ENCODE measurements at regions not wholly inside any gene's neighbourhood (a gene's known extent, or its start where the extent isn't known, plus 50 kb on each side); places are given as distances from the start of the nearest gene placed in this dataset.

DNA sequence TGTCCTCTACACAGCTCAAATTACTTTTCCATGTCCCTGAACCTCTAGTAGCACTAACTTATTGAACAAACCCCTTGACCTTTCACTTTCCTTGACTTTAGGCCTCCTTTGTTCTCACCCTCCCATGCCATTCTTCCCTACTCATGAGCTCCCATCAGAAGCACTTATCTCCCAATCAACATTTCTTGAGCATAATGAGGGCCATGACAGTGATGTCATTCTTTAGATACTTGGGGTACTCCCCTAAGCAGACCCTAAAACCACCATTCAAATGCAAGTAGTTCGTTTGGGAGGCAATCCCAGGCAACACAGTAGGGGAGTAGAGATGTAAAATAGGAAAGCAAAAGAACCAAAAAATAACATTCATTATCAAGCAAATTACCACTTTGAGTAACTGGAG is 115.9 kb upstream of the ARHGAP28 start:
- no peak for DNase-seq

DNA sequence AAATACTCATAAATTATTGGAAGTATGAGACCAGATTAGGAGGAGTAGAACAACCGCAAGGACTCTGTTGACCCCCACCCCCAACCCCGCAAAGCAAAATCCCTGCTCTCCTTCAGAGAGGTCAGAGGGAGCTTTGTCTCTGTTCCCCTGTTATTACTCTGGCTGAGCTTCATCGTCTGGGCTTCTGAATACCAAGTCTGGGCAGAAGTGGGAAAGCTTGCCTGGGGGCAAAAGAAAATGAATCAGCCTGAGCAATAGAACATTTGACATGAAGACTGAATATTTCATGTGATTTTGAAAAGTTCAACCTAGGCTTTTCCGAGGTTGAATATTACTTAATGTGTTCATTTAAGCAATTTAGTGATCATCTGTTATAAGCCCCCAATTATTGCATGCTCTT is 114.6 kb upstream of the ARHGAP28 start:
- DNase-seq, result no peak

DNA sequence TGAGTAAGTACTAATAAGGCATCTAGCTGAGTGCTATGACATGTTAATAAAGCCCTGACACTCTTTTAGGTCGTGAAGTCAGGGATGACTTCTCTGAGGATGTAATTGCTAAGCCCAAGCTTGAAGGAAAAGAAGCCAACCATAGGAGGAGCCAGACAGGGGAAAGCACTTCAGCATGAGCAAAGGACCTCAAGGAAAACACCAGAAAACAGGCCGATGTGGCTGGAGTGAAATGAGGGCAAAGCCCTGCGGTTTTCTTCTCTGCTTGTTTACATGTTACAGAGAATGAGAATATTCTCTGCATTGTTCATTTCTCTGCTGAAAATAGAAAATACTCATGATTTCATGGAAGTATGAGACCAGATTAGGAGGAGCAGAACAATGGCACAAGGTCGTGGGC is 112.5 kb upstream of the ARHGAP28 start:
- DNase-seq, result no peak

DNA sequence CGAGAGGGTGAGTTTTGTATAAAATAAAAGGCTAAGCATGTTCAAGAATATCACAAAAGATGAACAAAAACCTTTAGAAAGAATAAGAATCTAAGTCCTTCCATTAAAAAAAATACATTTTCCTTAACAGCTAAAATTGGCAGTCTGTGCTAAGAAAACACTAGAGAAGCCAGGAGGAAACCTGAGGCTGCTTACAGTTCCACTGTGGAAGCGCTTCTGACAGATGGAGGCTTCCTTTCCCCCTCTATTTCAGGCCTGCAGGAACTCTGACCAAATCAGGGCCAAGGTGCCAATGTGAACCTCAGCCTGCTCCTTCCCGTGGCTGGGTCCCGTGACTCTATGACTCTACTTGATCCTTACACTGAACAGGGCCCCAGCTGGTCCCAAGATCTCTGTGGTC is 108.1 kb upstream of the ARHGAP28 start:
- DNase-seq, result no peak

DNA sequence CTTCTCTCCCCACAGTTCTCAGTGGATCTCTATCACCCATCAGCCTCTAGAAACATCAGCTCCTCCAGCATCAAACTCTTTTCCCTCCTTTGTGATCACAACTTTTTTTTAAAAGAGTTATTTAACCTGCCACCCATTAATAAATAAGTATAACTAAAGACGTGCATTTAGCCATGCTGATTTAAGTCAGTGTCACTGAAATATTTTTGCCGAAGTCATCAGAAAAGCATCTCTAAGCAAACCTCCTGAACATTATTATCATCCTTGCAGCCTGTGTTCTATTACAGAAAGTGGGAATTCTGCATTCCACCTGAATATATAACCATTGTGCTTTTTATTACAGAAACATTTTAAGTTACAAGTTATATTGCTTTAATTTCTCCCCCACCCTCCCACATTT is 106.2 kb upstream of the ARHGAP28 start:
- DNase-seq, result no peak

DNA sequence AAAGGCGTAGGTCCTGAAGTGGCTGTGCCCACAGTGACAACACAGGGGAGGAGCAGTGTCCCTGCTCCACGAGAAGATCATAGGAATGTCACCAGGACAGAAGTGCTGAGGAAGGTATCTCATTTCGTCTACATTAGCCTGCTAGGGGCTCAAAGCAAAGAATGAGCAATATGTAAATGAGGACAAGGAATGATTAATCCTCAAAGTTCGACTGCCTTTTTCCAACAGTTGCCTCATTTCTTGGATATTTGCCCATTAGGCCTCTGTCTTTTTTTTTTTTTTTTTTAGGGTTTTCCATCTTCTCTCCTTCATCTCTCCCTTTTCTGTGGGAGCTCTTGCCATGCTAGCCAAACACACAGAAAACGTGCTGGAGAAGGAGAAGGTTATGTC is 105.2 kb upstream of the ARHGAP28 start:
- no peak for DNase-seq

DNA sequence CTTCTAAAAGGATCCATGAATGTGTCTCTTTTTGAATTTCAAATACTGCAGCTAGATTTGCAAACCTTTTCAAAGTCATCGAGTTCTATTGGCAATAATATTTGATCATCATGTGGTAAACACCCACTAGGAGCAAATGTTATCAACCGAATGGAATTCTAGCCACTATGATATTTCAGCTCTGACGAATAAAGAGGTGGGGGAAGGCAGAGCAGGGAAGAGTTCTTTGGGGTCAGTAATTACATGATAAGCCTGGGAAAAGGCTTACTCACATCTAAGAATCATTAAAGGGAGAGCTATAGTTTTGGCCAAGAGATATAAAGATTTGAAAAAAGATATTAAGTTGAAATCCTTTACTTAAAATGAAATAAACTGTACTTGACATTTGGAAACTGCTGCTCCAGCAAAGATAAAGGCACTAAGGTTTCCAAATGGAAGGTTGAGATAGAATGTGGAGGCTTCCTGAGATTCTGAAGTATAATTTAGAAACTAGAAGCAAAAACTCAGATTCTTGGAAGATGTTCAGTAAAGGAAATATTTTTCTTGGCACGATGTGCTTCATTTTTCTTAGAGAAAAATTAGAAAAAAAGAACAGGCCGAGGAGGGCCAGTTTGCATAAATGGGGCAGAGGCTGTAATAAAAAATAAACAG is 104.7 kb upstream of the ARHGAP28 start:
- DNase-seq, result no peak

DNA sequence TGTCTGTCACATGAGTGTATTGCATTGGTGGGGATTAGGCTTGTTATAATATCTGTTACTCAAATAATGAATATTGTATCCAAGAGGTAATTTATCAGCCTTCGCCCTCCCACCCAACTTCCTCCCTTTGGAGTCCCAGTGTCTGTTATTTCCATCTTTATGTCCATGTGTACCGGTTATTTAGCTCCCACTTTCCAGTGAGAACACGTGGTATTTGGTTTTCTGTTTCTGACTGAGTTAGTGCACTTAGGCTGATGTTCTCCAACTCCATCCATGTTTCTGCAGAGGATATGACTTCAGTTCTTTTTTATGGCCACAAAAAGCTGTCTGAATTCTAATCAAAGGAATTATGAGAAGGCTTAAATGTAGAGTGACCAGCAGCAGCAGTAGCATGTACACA is 104.0 kb upstream of the ARHGAP28 start:
- no peak for DNase-seq

DNA sequence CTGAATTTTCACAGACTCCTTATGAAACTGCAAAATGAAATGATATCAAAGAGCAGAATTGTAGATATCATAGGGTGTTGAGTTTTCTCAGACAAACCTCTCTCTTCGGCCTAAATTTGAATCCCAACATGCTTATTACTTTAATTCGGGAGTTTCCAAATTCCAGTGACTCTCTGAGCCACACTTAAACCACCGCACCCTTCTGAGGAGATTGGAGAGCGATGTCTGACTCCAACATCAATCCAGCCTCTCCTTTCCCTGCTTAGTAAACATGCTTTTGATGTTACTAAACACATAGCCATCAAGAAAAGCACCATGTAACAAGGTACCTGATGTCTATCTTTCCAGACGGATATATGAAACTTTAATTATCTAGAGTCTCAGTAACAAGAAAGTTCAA is 103.1 kb upstream of the ARHGAP28 start:
- DNase-seq, result no peak

DNA sequence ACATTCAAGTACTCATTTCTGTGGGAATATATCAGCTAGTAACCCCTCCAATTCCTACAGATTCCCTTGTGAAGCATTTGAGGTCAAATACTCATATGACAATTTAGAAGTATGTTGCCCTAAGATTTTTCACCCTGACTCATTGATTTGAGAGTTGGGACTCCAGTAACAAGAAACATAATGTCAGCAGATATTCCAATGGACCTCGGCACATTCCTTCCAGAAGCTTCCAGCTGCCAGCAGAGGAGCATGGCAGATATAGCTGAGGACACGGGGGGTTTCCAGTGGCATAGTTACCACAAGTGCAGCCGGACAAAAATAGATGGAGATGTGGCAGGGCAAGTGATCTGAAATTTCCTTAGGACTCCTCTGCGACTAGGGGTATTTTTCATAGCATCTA is 101.9 kb upstream of the ARHGAP28 start:
- no peak for DNase-seq

DNA sequence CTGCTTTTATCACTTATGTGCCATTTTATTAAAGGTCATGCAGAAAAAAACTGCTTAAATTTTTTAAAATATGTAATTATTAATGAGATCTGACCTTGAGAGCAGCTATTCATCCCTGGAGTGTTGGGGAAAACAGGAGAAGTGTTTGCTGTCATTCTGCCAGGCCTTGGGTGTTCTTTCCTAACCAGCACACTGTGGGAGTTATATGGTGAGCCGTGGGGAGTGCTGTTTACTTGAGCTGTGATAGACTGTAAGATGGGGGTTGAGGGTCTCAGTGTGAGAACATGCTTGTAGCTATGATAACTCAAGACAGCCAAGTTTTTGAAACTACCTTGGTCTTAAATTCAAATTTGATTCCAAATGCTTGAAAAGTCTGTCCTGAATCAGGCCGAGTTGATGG is 101.3 kb upstream of the ARHGAP28 start:
- DNase-seq, result no peak

DNA sequence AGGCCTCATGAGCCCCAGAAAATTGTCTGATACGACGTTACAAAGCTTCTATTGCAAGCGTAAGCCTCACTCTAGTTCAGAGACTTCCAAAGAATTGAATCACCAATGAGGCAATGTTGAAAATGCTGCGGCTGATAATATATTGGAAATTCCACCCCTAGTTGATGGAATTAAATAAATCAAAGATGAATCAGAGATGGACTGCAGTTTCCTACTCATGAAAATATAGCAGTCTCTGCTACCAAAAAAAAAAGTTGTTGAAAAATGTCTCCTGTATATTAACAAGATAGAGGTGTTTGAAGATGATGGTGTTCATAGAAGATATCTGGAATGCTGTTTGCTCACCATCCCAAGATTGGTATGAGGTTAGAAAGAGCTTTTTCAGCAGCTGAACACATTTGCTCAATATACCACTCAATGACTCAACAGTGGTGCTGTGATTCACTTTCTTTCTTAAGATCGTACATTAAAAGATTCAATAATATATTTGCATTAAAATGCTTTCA is 99.8 kb upstream of the ARHGAP28 start:
- no peak for DNase-seq

DNA sequence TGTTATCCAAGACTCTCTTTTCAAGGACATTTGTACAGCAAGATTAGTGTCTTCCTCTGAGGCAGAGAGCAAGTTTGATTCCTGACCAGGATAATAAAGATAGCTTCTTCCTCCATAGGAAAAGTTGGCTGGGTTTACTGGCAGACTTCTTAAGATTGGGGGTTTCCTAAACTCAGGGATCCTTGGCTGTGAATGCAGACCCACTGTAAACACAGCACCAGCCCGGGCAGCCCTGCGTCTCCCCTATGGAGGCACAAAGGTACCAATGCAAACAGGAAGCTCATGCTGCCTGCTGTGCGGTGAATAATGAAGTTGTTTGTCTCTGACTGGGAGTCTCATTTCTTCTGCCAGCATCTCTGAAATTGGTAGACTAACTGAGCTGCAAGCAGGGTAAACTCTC is 96.2 kb upstream of the ARHGAP28 start:
- DNase-seq, result no peak

DNA sequence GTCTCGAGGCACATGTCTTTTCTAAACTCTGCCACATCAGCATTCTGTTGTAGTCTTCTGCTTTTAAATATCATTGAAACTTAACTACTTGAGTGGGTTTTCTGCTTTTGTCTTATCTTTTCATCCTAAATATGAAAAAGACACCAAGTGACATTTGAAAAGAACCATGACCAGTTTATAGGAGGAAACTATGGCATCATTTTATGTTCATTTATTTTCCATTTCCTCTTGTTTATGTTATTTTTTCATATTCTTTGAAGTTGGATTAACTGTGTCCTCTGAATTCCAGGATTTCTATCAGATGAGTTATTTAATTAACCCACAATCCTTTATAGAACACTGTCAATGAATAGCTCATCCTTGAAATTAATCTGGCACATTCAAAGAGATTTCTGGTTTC is 93.4 kb upstream of the ARHGAP28 start:
- DNase-seq, result no peak

DNA sequence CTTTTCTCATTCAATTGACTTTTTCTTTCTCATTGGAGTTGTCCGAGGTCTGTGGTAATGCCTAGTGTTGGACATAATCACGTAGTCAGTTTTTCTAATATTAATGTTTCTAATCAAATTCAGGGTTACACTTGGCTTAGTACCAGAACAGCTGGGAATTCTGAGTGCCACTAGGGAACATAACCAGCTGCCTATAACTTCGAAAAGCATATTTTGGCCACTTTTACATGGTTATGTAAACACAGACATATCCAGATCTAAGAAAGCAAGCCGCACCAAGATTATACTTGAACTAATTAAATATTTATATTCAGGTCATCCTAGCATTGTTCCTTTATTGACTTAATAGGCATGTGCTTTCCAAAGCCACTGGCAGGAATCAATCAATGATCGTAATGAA is 91.1 kb upstream of the ARHGAP28 start:
- DNase-seq, result no peak

DNA sequence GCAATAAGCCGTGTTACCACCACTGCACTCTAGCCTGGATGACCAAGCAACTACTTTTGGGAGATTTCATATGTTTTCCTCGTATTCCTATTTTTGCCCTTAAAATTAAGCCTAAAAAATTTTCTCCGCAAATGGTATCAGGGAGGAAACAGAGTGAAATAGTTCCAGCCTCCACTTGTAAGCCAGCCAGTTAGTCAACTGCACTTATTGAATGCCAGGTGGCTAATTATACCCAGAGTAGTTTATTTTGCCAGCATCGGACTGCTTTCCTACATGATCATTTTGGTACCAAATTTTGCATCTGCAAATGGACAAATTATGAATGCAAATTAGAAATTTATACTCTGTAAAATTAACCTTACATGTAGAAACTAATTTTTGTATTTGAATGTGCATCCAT is 90.2 kb upstream of the ARHGAP28 start:
- DNase-seq, result no peak

DNA sequence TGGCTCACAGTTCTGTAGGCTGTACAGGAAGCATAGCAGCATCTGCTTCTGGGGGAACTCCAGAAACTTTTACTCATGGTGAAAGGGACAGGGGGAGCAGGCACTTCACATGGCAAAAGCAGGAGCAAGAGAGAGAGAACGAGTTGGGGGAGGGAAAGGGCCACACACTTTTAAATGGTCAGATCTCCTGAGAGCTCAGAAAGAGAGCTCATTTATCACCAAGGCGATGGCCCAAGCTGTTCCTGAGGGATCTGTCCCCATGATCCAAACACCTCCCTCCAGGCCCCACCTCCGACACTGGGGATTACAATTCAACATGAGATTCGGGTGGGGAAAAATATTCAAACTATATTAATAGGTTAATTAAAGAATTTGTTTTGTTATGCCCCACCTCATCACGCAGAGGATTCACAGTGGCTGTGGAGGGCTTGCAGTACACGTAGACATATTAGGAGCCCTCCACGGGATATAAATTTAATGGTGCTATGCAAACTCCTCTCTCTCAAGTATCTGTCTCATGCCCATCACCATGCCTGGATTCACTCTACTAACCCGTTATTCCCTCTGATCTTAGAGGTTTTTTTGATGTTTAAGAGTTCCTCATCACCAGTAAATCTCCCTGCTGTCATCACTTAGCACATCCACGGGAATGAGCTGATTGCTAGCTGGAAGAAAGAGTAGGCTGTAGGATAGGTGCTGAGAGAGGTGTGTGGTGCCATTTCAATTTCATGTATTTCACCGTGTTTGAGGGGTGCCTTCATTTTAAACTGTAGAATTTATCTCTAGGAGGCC is 84.5 kb upstream of the ARHGAP28 start:
- no peak for DNase-seq

DNA sequence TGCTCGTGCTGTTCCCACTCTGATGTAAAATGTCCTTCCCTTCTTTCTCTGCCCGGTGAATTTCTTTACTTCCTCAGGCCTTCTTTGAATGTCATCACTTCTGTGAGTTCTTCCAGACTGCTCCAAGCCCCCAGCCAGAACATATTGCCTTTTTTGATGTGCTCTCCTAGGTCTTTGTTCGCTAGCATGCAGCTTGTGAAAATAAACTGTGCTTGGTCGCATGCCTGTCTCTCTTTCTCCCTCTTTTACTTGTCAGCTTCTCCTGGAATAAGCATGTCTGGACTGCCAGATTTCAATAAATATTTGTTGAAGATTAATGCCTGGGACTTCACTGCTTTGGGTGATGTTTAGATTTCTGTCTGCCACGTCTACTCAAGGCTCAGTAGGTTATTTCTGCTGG is 82.7 kb upstream of the ARHGAP28 start:
- no peak for DNase-seq

DNA sequence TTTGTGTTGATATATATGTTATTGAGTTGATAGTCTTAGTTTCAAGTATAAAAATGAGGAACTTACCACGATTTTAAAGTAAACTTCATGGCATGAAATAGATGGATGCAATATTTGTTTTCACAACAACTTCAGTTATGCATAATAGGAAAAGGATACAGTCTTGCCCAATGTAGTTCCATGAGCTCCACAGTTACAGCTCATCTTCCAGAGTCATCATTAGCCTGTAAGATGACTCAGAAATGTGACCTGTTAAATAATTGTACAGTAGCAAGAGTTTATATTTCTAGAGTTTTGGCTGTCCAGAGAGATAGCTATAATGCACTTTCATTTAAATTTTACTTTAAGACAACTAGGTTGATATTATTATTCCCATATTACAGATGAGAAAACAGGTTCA is 80.9 kb upstream of the ARHGAP28 start:
- no peak for DNase-seq

DNA sequence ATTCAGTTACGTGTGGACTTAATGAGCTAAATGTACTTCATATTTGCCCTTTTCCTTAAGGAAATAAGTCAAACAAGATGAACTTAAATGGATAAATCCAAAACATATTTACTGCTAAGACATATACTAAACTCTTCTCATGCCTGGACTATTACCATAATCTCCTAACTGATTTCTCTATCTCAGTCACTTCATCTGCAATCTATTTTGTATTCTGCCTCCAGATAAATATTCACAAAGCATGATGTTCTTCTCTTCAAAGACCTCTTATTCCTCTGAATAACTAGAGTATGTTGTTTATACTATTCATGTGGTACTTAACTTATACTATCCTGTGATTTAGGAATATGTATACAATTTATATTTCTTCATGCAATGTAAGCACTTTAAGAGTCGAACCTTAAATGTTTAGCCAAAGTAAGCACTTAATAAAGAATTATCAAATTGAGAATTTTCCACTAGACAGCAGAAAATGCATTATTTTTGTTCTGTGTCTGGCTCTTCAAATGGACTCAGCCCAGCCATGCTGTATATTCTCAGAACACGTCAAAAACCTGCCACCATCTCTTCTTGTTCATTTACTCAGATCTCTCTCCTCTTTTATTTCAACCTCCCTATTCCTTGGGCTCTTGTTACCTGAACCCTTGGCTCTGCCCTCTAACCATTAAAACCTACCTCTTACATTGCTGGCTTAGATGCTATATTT is 79.9 kb upstream of the ARHGAP28 start:
- DNase-seq, result no peak

DNA sequence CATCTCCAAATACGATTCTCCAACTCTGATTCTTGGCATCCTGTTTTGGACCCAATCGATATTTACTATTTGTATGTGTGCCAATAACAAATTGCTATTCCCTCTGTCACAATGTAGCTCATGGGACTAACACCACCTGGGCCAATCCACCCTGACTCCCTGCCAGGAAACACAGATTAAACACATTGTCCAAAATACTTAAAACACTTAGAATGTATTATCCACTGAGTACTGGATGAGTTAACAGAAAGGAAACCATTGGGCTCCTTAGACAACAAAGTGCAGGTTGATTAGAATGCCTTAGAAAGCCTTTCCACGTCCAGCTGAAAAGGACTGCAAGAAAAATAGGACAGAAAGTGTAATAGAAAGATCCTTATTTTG is 79.4 kb upstream of the ARHGAP28 start:
- no peak for DNase-seq

DNA sequence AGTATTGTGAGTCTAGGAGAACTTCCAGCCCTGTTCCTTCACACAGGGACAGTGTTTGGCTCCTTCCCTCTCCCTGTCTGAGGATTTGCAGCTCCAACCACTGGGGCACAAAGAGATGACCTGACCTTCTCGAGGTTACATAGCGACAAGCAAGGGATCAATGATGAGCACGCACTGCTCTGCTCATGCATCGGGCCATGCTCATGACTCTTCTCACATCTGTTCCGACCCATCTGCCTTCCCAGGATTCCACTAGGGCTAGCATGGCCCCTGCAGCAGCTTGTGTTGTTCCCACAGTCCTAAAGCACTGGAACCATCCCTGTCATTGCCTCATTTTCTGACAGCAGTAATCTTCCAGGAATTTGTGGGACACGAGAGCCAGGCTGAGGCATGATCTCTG is 78.8 kb upstream of the ARHGAP28 start:
- no peak for DNase-seq

DNA sequence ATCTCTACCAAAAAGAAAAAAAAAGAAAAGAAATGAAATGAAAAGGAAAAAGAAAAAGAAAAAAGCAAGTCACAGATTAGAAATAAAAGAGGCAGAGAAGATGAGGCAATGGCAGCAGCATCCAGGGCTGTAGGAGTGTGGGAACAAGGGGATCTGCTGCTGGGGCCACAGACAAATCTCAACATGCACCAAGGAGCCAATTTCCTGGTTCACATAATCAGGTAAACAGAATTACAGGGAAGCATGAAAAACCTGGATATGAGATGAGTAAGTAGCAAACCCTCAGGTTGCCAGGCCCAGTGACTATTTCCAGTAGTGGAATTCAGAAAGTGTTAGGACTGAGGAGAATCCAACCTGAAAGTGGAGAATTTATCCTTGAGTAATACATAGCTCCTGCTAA is 77.4 kb upstream of the ARHGAP28 start:
- DNase-seq, result no peak

DNA sequence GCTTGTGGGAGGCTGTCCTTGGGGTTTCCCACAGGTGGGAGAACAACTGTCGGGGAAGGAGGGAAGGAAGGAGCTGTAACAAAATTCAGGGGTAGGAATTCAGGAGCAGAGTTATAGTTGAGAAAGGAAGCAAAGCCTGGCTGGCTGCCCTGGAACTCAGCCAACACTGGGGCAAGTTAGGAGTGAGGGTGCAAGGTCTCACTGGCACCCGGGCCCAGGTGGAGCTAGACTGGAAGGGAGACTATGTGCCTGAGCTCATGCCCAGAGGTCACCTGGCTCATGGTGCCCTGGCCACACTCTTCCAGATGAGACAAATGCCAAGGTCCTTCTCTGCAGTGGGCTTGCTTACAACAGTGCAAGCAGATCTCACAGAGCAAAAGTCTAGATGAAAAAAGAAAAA is 75.6 kb upstream of the ARHGAP28 start:
- no peak for DNase-seq

All from amniotic stem cell (primary cell).